A673 (cell line): ENCODE measurements at regions not wholly inside any gene's neighbourhood (a gene's known extent, or its start where the extent isn't known, plus 50 kb on each side); places are given as distances from the start of the nearest gene placed in this dataset.

Source experiments
- BruUV-seq: library from RNA; stranded (reverse); fragments of 400-500 nt; replicated peaks from 2 replicates; lab custom pipeline; 2021; lab: Mats Ljungman, UMichigan
- CTCF ChIA-PET: fragments of 300-600 bp; sonication (Branson Sonifier 250); formaldehyde crosslinking; loops from one replicate; lab custom pipeline; 2022; ENCODE audit warnings: antibody characterized with exemption; lab: Charles Lee
- POLR2A ChIA-PET: fragments of 300-600 bp; sonication (Branson Sonifier 250); formaldehyde crosslinking; loops from one replicate; lab custom pipeline; 2022; ENCODE audit warnings: antibody characterized with exemption; ENCODE audit not compliant: low non-redundant PET; lab: Charles Lee
- DNase-seq: peaks from one replicate; pipeline ENCODE4 v3.0.0-alpha.2; 2015; ENCODE audit warnings: low spot score
- H3K27ac ChIP-seq: fragments of 200-600 bp; sonication (generic); 2 replicates; pipeline ENCODE4 v1.5.1; 2016; ENCODE audit warnings: mixed run types, low read depth, mild to moderate bottlenecking, mixed read lengths, antibody characterized with exemption, low read length; ENCODE audit not compliant: poor library complexity, severe bottlenecking
- H3K27me3 ChIP-seq: fragments of 200-600 bp; sonication (generic); replicated peaks from 2 replicates; pipeline ENCODE4 v1.6.1; 2017; ENCODE audit warnings: mixed run types, low read depth, mild to moderate bottlenecking, mixed read lengths, antibody characterized with exemption, low read length; ENCODE audit not compliant: insufficient read depth, poor library complexity
- H3K36me3 ChIP-seq: fragments of 200-600 bp; sonication (generic); 2 replicates; pipeline ENCODE4 v1.6.1; 2016; ENCODE audit warnings: mixed run types, mild to moderate bottlenecking, mixed read lengths, antibody characterized with exemption, low read length; ENCODE audit not compliant: insufficient read depth, poor library complexity, severe bottlenecking
- H3K4me1 ChIP-seq: fragments of 200-600 bp; sonication (generic); 2 replicates; pipeline ENCODE4 v1.6.1; 2017; ENCODE audit warnings: mixed run types, mild to moderate bottlenecking, mixed read lengths, antibody characterized with exemption, low read length; ENCODE audit not compliant: insufficient read depth, poor library complexity, severe bottlenecking
- H3K4me3 ChIP-seq: fragments of 200-600 bp; sonication (generic); 2 replicates; pipeline ENCODE4 v1.5.1; 2016; ENCODE audit warnings: low read depth, mixed run types, mild to moderate bottlenecking, mixed read lengths, low read length; ENCODE audit not compliant: poor library complexity, severe bottlenecking
- H3K9me3 ChIP-seq: fragments of 200-600 bp; sonication (generic); 2 replicates; pipeline ENCODE4 v1.6.1; 2016; ENCODE audit warnings: mixed run types, low read depth, mild to moderate bottlenecking, mixed read lengths, antibody characterized with exemption, low read length; ENCODE audit not compliant: poor library complexity, severe bottlenecking
- EZH2 ChIP-seq: fragments of 200-600 bp; sonication (generic); IDR thresholded peaks from 2 replicates; pipeline ENCODE4 v1.6.1; 2017; ENCODE audit warnings: borderline replicate concordance, low read depth, mild to moderate bottlenecking, mixed read lengths, antibody characterized with exemption, low read length; ENCODE audit not compliant: poor library complexity, severe bottlenecking
- intact Hi-C: fragments of 100-400 bp; cut with micrococcal nuclease; formaldehyde crosslinking; loops from one replicate; pipeline ENCODE4 v1.10.0; 2022; ENCODE audit not compliant: unreplicated experiment
- TF ChIP-seq, protein P1 (sequence below): fragments of 300-800, 200-600 bp; sonication (generic); conservative IDR thresholded peaks from 2 replicates; pipeline ENCODE4 v1.5.1; 2017; ENCODE audit warnings: low read depth, mild to moderate bottlenecking, antibody characterized with exemption, low read length, moderate library complexity, mixed read lengths

DNA sequence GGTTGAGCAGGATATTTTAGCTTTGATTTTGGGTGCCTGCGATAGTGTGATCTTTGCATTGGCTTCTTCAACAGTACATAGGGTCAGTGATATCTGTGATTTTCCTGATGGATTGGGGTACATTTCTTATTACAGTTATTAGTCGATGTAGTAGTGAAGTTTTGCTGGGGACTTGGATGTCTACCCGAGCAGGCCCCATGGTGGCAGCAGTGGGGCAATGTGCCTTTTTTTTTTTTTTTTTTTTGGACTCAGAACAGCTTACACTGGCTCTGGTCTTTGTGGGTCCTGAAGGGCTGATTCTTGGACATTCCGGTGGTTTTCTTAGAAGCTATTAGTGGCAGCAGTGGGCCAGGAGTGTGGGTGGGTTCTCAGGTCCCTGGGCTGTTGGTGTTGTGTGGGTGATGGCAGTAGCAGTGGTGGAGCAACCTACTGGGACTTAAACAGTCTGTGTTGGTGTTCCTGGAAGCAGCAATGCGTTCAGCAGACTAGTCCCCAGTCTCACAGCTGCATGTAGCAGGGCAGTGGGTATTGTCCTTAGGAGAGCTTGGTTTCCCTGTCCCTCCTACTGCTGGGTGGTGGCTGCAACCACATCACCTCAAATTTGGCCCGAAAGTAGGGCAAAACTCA is 53.7 kb upstream of the SLC4A10 start:
- no peaks in the 10 kb centered on the region for H3K27me3 ChIP-seq
- CTCF ChIA-PET: interaction anchor here (0.6 kb wide), 4 partner anchors 33 to 528 kb away, joined by 5 to 7 read pairs (median 6); no protein-coding TSS in a partner anchor
- no peak overlapping the region for H3K4me3 ChIP-seq
- intact Hi-C loops: no loop called here
- H3K4me1 ChIP-seq: no peaks in the 10 kb centered on the region
- no peak overlapping the region for H3K27ac ChIP-seq
- DNase-seq: peak; percentile 26
- POLR2A ChIA-PET: no interaction called here
- H3K9me3 ChIP-seq: no peaks in the 10 kb centered on the region
- H3K36me3 ChIP-seq: no peaks in the 10 kb centered on the region
- no TSS peak for BruUV-seq
- no peak for TF ChIP-seq EZH2
- TF ChIP-seq, protein P1, sequence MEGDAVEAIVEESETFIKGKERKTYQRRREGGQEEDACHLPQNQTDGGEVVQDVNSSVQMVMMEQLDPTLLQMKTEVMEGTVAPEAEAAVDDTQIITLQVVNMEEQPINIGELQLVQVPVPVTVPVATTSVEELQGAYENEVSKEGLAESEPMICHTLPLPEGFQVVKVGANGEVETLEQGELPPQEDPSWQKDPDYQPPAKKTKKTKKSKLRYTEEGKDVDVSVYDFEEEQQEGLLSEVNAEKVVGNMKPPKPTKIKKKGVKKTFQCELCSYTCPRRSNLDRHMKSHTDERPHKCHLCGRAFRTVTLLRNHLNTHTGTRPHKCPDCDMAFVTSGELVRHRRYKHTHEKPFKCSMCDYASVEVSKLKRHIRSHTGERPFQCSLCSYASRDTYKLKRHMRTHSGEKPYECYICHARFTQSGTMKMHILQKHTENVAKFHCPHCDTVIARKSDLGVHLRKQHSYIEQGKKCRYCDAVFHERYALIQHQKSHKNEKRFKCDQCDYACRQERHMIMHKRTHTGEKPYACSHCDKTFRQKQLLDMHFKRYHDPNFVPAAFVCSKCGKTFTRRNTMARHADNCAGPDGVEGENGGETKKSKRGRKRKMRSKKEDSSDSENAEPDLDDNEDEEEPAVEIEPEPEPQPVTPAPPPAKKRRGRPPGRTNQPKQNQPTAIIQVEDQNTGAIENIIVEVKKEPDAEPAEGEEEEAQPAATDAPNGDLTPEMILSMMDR: peak; percentile 56

- BruUV-seq: no TSS peak
- Histone ChIP-seq H3K4me1 (no peaks in the 10 kb centered on the region), H3K4me3 (no peak overlapping the region), H3K36me3 (no peaks in the 10 kb centered on the region), H3K27ac (no peak overlapping the region), H3K9me3 (no peaks in the 10 kb centered on the region), H3K27me3 (no peaks in the 10 kb centered on the region)
- intact Hi-C loops: no loop called here
- no peak for DNase-seq
- ChIA-PET POLR2A (no interaction called here), CTCF (interaction anchor here (0.6 kb wide), 4 partner anchors 32 to 527 kb away, joined by 5 to 7 read pairs (median 6); no protein-coding TSS in a partner anchor)
- TF ChIP-seq, protein P1: no peak
- TF ChIP-seq EZH2: no peak
Observed at GRCh38 chr2:161571051-161571429, 53.2 kb upstream of the SLC4A10 start.
